Right hindlimb (tissue), 1 donor: ENCODE measurements at regions not wholly inside any gene's neighbourhood (a gene's known extent, or its start where the extent isn't known, plus 50 kb on each side); places are given as distances from the start of the nearest gene placed in this dataset.

ENCODE experiments used
- DNase-seq: peaks from one replicate; pipeline ENCODE4 v3.0.0-alpha.2; 2018

GRCh38 chr12:95412482-95413311 lies 61.3 kb upstream of the METAP2 start:
- DNase-seq: no peak

- no peak for DNase-seq
Observed at GRCh38 chr12:95413576-95413975, 60.4 kb upstream of the METAP2 start.

GRCh38 chr12:95415451-95415850 lies 58.5 kb upstream of the METAP2 start:
- DNase-seq: no peak

- no peak for DNase-seq
Observed at GRCh38 chr12:95416111-95416636, 57.8 kb upstream of the METAP2 start.

- DNase-seq: no peak
Observed at GRCh38 chr12:95417372-95417771, 56.6 kb upstream of the METAP2 start.

GRCh38 chr12:95418142-95418541 lies 55.8 kb upstream of the METAP2 start:
- no peak for DNase-seq
